K562 (cell line): ENCODE measurements at regions not wholly inside any gene's neighbourhood (a gene's known extent, or its start where the extent isn't known, plus 50 kb on each side); places are given as distances from the start of the nearest gene placed in this dataset.

ENCODE experiments used
- ATAC-seq: fragments of 200-7000 bp; cut with Tn5 transposase; 3 replicates; pipeline ENCODE4 v1.9.1; 2020; ENCODE audit warnings: moderate library complexity
- BruUV-seq: library from RNA; stranded (reverse); fragments of 400-500 nt; replicated peaks from 2 replicates; lab custom pipeline; 2021; lab: Mats Ljungman, UMichigan
- CTCF ChIA-PET: fragments of 300-600 bp; formaldehyde crosslinking; extraction: SDS; loops from one replicate; lab custom pipeline; 2021; ENCODE audit warnings: low intra/inter-chr PET ratio; lab: Yijun Ruan, JAX
- POLR2A ChIA-PET: fragments of 300-600, 350-650 bp; sonication (Branson Sonifier 250); formaldehyde crosslinking; extraction: SDS; loops from one replicate; lab custom pipeline; 2021; ENCODE audit warnings: antibody characterized with exemption, inconsistent platforms; lab: Yijun Ruan, JAX
- DNase-seq, 4 experiments: peaks; one replicate each; pipeline versions ENCODE4 v3.0.0 to v3.0.0-alpha.2; 2011 to 2018; ENCODE audit warnings: low spot score in 3 of 4, mixed read lengths in 3 of 4; ENCODE audit errors: extremely low read depth in 1 of 4
- FAIRE-seq: peaks from 2 replicates; lab custom pipeline; 2011; peaks lifted over from hg19 to GRCh38; lab: Jason Lieb, UNC
- H2AFZ ChIP-seq: 2 replicates; pipeline ENCODE4 v1.6.0; 2011; ENCODE audit warnings: low read depth, low read length, control low read depth, inconsistent platforms
- H3K27ac ChIP-seq: fragments of 200-600 bp; 3 replicates; pipeline ENCODE4 v1.8.0; 2011; ENCODE audit warnings: low read depth, mild to moderate bottlenecking, control low read depth, inconsistent platforms, low read length, moderate library complexity, mixed read lengths; ENCODE audit errors: extremely low read depth
- H3K27me3 ChIP-seq, 2 experiments: fragments of 300-600 bp in 1 of 2; 2 replicates in 1 of 2; 3 replicates in 1 of 2; pipeline versions ENCODE4 v1.6.0 to v1.8.0; 2011; ENCODE audit warnings: inconsistent platforms in 2 of 2, low read length in 2 of 2, mild to moderate bottlenecking in 1 of 2, mixed read lengths in 1 of 2, moderate library complexity in 1 of 2; ENCODE audit not compliant: control insufficient read depth in 2 of 2, insufficient read depth in 2 of 2
- H3K36me3 ChIP-seq: fragments of 300-600 bp; 3 replicates; pipeline ENCODE4 v1.8.0; 2011; ENCODE audit warnings: mild to moderate bottlenecking, low read length, inconsistent platforms; ENCODE audit not compliant: control insufficient read depth, insufficient read depth
- H3K4me1 ChIP-seq, 2 experiments: fragments of 200-600 bp in 1 of 2; replicated peaks in 1 of 2; 2 replicates in 1 of 2; 3 replicates in 1 of 2; pipeline versions ENCODE4 v1.5.1 to v1.8.0; 2011; ENCODE audit warnings: inconsistent platforms in 2 of 2, low read length in 2 of 2, mild to moderate bottlenecking in 1 of 2, mixed read lengths in 1 of 2, moderate library complexity in 1 of 2; ENCODE audit not compliant: control insufficient read depth in 2 of 2, insufficient read depth in 2 of 2
- H3K4me2 ChIP-seq: 2 replicates; pipeline ENCODE4 v1.6.1; 2011; ENCODE audit warnings: low read length, control low read depth, inconsistent platforms, mixed read lengths; ENCODE audit not compliant: insufficient read depth
- H3K4me3 ChIP-seq: fragments of 200-600 bp; sonication (generic), shearing (Covaris generic); 2 replicates; pipeline ENCODE4 v1.5.1; 2016; ENCODE audit warnings: control low read depth, inconsistent platforms
- H3K79me2 ChIP-seq: fragments of 200-600 bp; 3 replicates; pipeline ENCODE4 v1.8.0; 2011; ENCODE audit warnings: low read length, inconsistent platforms; ENCODE audit not compliant: control insufficient read depth, insufficient read depth
- H3K9ac ChIP-seq, 2 experiments: 2 replicates each; pipeline versions ENCODE4 v1.6.0 to v1.6.1; 2011; ENCODE audit warnings: low read depth in 2 of 2, low read length in 2 of 2, control low read depth in 1 of 2, inconsistent platforms in 1 of 2, mild to moderate bottlenecking in 1 of 2, mixed read lengths in 1 of 2; ENCODE audit not compliant: insufficient read depth in 1 of 2
- H3K9me1 ChIP-seq: one replicate; pipeline ENCODE4 v1.6.0; 2011; ENCODE audit warnings: inconsistent platforms, mild to moderate bottlenecking, low read length, moderate library complexity; ENCODE audit not compliant: control insufficient read depth, insufficient read depth
- H3K9me3 ChIP-seq: replicated peaks from 2 replicates; pipeline ENCODE4 v1.5.1; 2011; ENCODE audit warnings: low read depth, low read length, inconsistent platforms; ENCODE audit not compliant: control insufficient read depth, insufficient read depth
- H4K20me1 ChIP-seq: replicated peaks from 2 replicates; pipeline ENCODE4 v1.6.1; 2011; ENCODE audit warnings: low read length, inconsistent platforms, mixed read lengths; ENCODE audit not compliant: control insufficient read depth, insufficient read depth
- CHD4 ChIP-seq: fragments of 200-600 bp; sonication (generic); IDR thresholded peaks from 3 replicates; pipeline ENCODE4 v1.6.1; 2012; ENCODE audit warnings: low read depth, mild to moderate bottlenecking, mixed read lengths, low read length, inconsistent platforms; ENCODE audit not compliant: insufficient read depth, insufficient replicate concordance, poor library complexity, severe bottlenecking
- KAT8 ChIP-seq: fragments of 450-650 bp; IDR thresholded peaks from 2 replicates; pipeline ENCODE4 v1.6.1; 2016; ENCODE audit warnings: low read depth, mild to moderate bottlenecking
- MIER1 ChIP-seq: fragments of 450-650 bp; IDR thresholded peaks from 2 replicates; pipeline ENCODE4 v1.6.1; 2016; ENCODE audit warnings: antibody characterized with exemption, mild to moderate bottlenecking, low read depth
- NCOA1 ChIP-seq: fragments of 450-650 bp; IDR thresholded peaks from 2 replicates; pipeline ENCODE4 v1.6.1; 2016; ENCODE audit warnings: low read depth
- RNF219 ChIP-seq: fragments of 250-450 bp; sonication (Bioruptor Pico); IDR thresholded peaks from 2 replicates; pipeline ENCODE4 v1.5.0; 2022; ENCODE audit warnings: mild to moderate bottlenecking
- TCF7 ChIP-seq: sonication (generic); IDR thresholded peaks from 2 replicates; pipeline ENCODE4 v1.6.1; 2016; ENCODE audit warnings: antibody characterized with exemption, borderline replicate concordance
- UBTF ChIP-seq, 2 experiments: IDR thresholded peaks; 2 replicates each; pipeline ENCODE4 v1.6.1; 2012; ENCODE audit warnings: improper control_type of control experiment in 2 of 2, low read depth in 2 of 2, low read length in 2 of 2, borderline replicate concordance in 1 of 2
- ZHX1 ChIP-seq: fragments of 150-350 bp; conservative IDR thresholded peaks from 2 replicates; pipeline ENCODE4 v1.6.1; 2014; ENCODE audit warnings: low read length
- ZNF232 ChIP-seq: sonication (generic); formaldehyde crosslinking; IDR thresholded peaks from 2 replicates; pipeline ENCODE4 v1.8.0; 2022; ENCODE audit warnings: mild to moderate bottlenecking, missing genetic modification reagents
- WGBS: fragments of 100-300 bp; shearing (Covaris generic); methylation state at CpG from one replicate; pipeline ENCODE4 v1.1.6; 2016; ENCODE audit warnings: low coverage, mixed read lengths; ENCODE audit not compliant: insufficient coverage; ENCODE audit errors: missing lambda C conversion rate; 5-methylcytosine and 5-hydroxymethylcytosine counted together
- in situ Hi-C: fragments of 300-500 bp; cut with MboI; formaldehyde crosslinking; loops from 4 replicates; pipeline ENCODE4 v1.15.0; 2018; ENCODE audit warnings: inconsistent platforms, mixed read lengths
- intact Hi-C: fragments of 100-400 bp; cut with micrococcal nuclease; formaldehyde crosslinking; loops from 2 replicates; pipeline ENCODE4 v1.14.2; 2022

DNA sequence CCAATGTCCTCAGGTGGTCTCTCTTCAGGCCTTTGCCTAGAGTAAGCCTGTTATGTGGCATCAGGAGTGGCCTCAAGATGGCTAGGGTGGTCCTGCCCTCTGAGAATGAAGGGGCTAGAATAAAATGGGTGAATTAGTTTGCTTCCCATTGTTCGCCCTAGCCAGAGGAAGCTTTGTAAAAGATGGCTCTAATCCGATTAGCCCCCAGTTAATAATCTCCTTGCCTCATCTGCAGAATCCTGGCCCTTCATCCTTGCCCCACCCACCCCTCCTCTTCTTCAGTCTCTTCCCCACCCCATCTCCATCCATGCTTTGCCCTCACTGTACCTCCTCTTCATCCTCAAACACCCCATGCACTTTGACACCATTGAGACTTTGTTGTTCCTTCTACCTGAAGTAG lies 57.4 kb upstream of the LGALSL start:
- Histone ChIP-seq H3K4me2 (no peak overlapping the region), H3K27me3 (peaks cover 0 to 32% of the 10 kb centered on the region in 2 experiments; a peak in 2 of 5 replicates), H3K4me3 (no peak overlapping the region), H2AFZ (no peak overlapping the region), H3K9ac (no peak overlapping the region), H3K9me1 (no peaks in the 10 kb centered on the region), H3K4me1 (peaks cover 0 to 7% of the 10 kb centered on the region in 2 experiments; a peak in 3 of 5 replicates), H4K20me1 (no peaks in the 10 kb centered on the region), H3K79me2 (no peaks in the 10 kb centered on the region), H3K27ac (no peak overlapping the region), H3K9me3 (no peaks in the 10 kb centered on the region), H3K36me3 (no peaks in the 10 kb centered on the region)
- ChIA-PET CTCF (no interaction called here), POLR2A (interaction anchor here (0.7 kb wide), 1 partner anchor 10 kb away, joined by 3 read pairs; no protein-coding TSS in a partner anchor)
- in situ Hi-C loops, result no loop called here
- WGBS, result 0% methylated on average over 2 of the region's 2 CpGs
- ATAC-seq (no peak), DNase-seq (no peak), FAIRE-seq (no peak)
- BruUV-seq, result no TSS peak
- no peak for TF ChIP-seq NCOA1
- no peak for TF ChIP-seq ZHX1
- TF ChIP-seq CHD4, result no peak
- TF ChIP-seq UBTF (IDR thresholded peaks at IDR 0.05; ENCODE audit: borderline replicate concordance in 1 of 2, low read depth in 2 of 2, low read length in 2 of 2), result no peak
- TF ChIP-seq KAT8, result no peak
- TF ChIP-seq ZNF232 (CRISPR knock-in tag), result no peak
- TF ChIP-seq MIER1, result no peak
- no peak for TF ChIP-seq RNF219 (CRISPR knock-in tag)
- TF ChIP-seq TCF7, result no peak
- intact Hi-C loops, result no loop called here
